Endodermal cell (in vitro differentiated cells): ENCODE measurements at regions not wholly inside any gene's neighbourhood (a gene's known extent, or its start where the extent isn't known, plus 50 kb on each side); places are given as distances from the start of the nearest gene placed in this dataset.

Experiments
- DNase-seq: peaks from one replicate; pipeline ENCODE4 v3.0.0-alpha.2; 2017
- H3K27ac ChIP-seq: 2 replicates; pipeline ENCODE4 v1.5.1; 2013; ENCODE audit warnings: mild to moderate bottlenecking, low read depth, low read length, moderate library complexity
- H3K27me3 ChIP-seq: 2 replicates; pipeline ENCODE4 v1.6.1; 2013; ENCODE audit warnings: mild to moderate bottlenecking, low read length, moderate library complexity; ENCODE audit not compliant: insufficient read depth, control insufficient read depth, poor library complexity, severe bottlenecking
- H3K36me3 ChIP-seq: 2 replicates; pipeline ENCODE4 v1.7.0; 2013; ENCODE audit warnings: mild to moderate bottlenecking, low read length, moderate library complexity; ENCODE audit not compliant: control insufficient read depth, insufficient read depth
- H3K4me1 ChIP-seq: one replicate; pipeline ENCODE4 v1.7.0; 2013; ENCODE audit warnings: low read length; ENCODE audit not compliant: control insufficient read depth, insufficient read depth
- H3K4me3 ChIP-seq: 2 replicates; pipeline ENCODE4 v1.5.1; 2013; ENCODE audit warnings: mild to moderate bottlenecking, low read length, moderate library complexity
- H3K9ac ChIP-seq: 2 replicates; pipeline ENCODE4 v1.6.1; 2013; ENCODE audit warnings: mild to moderate bottlenecking, low read length, moderate library complexity; ENCODE audit not compliant: poor library complexity, severe bottlenecking; ENCODE audit errors: extremely low read depth
- H3K9me3 ChIP-seq: 2 replicates; pipeline ENCODE4 v1.6.1; 2013; ENCODE audit warnings: mild to moderate bottlenecking, low read length, moderate library complexity; ENCODE audit not compliant: control insufficient read depth
- H3K27ac Mint-ChIP-seq: 2 replicates; pipeline ENCODE4 v1.8.0; 2020; ENCODE audit warnings: mixed read lengths
- H3K27me3 Mint-ChIP-seq: 2 replicates; pipeline ENCODE4 v1.8.0; 2021; ENCODE audit warnings: mild to moderate bottlenecking, mixed read lengths; ENCODE audit not compliant: insufficient read depth
- H3K36me3 Mint-ChIP-seq: 2 replicates; pipeline ENCODE4 v1.8.0; 2020; ENCODE audit warnings: low read depth, mixed read lengths
- H3K4me1 Mint-ChIP-seq: 2 replicates; pipeline ENCODE4 v1.8.0; 2020; ENCODE audit warnings: mixed read lengths
- H3K4me3 Mint-ChIP-seq: 2 replicates; pipeline ENCODE4 v1.8.0; 2020; ENCODE audit warnings: mild to moderate bottlenecking, moderate library complexity, mixed read lengths
- H3K9me3 Mint-ChIP-seq: 2 replicates; pipeline ENCODE4 v1.8.0; 2020; ENCODE audit warnings: mild to moderate bottlenecking, mixed read lengths
- WGBS, 2 experiments: methylation state at CpG; one replicate each; pipeline versions ENCODE4 v1.1.5 to v1.1.7; 2013; ENCODE audit warnings: missing lambda C conversion rate in 2 of 2, mixed read lengths in 1 of 2; ENCODE audit not compliant: insufficient coverage in 1 of 2, insufficient read length in 1 of 2; 5-methylcytosine and 5-hydroxymethylcytosine counted together
- TF ChIP-seq, protein P1 (sequence below): fragments of 200-600 bp; sonication (generic); conservative IDR thresholded peaks from 2 replicates; pipeline ENCODE4 v1.5.0; 2021; ENCODE audit warnings: antibody characterized with exemption, mild to moderate bottlenecking

DNA sequence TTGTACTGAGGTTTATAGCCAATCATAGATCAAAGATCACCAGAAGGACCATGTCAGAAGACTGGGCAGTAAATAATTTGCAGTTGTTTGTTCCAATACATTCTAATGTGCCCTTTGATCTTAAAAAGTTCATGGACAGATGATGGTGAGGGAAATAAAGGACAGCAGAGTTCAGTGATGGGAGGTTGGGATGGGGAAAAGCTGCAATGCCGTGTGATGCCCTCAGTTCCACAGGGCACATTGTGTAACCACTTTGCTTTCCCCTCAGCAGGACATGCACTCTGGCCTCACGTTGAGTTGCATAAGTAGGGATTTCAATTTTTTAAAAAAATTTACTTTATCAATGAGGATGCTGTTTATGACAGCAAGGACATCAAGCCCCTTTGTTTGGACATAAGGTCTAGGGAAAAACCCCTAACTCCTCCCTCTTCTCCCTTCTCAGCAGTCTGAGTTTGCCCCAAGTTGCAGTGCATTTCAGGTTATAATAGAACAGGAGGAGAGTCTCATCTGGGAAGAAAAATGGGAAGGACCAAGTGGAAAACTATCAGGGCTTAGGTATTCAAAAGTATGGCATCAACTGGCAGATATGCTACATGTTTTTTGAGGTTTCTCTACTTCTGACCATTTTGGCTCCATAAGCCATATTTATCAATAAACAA is 83.1 kb upstream of the TMED7 start:
- no peaks in the 10 kb centered on the region for H3K36me3 Mint-ChIP-seq
- Histone ChIP-seq H3K9me3 (no peaks in the 10 kb centered on the region), H3K4me3 (no peak overlapping the region), H3K27ac (no peak overlapping the region), H3K4me1 (no peaks in the 10 kb centered on the region), H3K9ac (no peak overlapping the region), H3K27me3 (no peaks in the 10 kb centered on the region), H3K36me3 (no peaks in the 10 kb centered on the region)
- no peak overlapping the region for H3K4me3 Mint-ChIP-seq
- peaks cover 5% of the 10 kb centered on the region for H3K9me3 Mint-ChIP-seq
- peaks cover 5% of the 10 kb centered on the region for H3K4me1 Mint-ChIP-seq
- TF ChIP-seq, protein P1, sequence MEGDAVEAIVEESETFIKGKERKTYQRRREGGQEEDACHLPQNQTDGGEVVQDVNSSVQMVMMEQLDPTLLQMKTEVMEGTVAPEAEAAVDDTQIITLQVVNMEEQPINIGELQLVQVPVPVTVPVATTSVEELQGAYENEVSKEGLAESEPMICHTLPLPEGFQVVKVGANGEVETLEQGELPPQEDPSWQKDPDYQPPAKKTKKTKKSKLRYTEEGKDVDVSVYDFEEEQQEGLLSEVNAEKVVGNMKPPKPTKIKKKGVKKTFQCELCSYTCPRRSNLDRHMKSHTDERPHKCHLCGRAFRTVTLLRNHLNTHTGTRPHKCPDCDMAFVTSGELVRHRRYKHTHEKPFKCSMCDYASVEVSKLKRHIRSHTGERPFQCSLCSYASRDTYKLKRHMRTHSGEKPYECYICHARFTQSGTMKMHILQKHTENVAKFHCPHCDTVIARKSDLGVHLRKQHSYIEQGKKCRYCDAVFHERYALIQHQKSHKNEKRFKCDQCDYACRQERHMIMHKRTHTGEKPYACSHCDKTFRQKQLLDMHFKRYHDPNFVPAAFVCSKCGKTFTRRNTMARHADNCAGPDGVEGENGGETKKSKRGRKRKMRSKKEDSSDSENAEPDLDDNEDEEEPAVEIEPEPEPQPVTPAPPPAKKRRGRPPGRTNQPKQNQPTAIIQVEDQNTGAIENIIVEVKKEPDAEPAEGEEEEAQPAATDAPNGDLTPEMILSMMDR: no peak
- DNase-seq: no peak
- no peak overlapping the region for H3K27ac Mint-ChIP-seq
- H3K27me3 Mint-ChIP-seq: no peaks in the 10 kb centered on the region
- 74% methylated on average over 2 of the region's 2 CpGs; no CpG with 5 or more reads in 1 of the 2 experiments for WGBS, 2 experiments

DNA sequence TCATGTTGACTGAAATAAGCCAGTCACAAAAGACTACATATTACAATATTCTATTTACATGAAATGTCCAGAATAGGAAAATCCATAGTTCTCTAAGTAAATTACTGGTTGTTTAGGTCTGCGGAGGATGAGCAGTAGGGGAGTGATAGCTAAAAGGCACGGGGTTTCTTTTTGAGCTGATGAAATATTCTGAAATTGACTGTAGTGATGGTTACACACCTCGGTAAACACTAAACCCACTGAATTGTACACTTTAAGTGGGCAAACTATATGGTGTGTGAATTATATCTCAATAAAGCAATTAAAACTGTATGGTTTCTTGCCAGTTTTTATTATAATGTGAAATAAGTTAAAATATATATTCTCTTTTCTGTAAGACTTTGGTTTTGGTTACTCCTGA is 77.7 kb upstream of the TMED7 start:
- TF ChIP-seq, protein P1: no peak
- Histone ChIP-seq H3K9me3 (no peaks in the 10 kb centered on the region), H3K4me1 (no peaks in the 10 kb centered on the region), H3K27me3 (no peaks in the 10 kb centered on the region), H3K27ac (no peak overlapping the region), H3K9ac (no peak overlapping the region), H3K4me3 (no peak overlapping the region), H3K36me3 (no peaks in the 10 kb centered on the region)
- peaks cover 5% of the 10 kb centered on the region for H3K4me1 Mint-ChIP-seq
- DNase-seq: no peak
- no peaks in the 10 kb centered on the region for H3K36me3 Mint-ChIP-seq
- no peak overlapping the region for H3K27ac Mint-ChIP-seq
- H3K4me3 Mint-ChIP-seq: no peak overlapping the region
- no peaks in the 10 kb centered on the region for H3K9me3 Mint-ChIP-seq
- H3K27me3 Mint-ChIP-seq: no peaks in the 10 kb centered on the region
- 63 to 100% methylated on average over 1 to 3 of the region's 3 CpGs for WGBS, 2 experiments

DNA sequence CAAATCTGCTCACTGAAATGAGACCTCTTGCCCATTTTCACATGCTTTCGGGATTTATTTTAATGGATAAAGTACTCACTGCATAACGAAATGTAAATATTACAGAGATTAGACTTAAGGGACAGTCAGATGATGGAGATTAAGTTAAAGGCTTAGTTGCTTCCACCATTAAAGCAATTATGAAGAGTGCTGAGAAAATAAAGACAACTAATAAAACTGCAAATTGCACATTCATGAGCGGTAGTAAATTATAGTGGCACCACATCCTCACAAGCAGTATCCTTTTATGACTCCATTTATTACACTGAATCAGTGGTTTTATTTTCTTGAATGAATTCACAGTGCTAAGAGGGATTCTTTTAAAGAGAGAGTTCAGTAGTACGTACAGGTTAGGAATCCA is 76.2 kb upstream of the TMED7 start:
- DNase-seq: no peak
- no peak overlapping the region for H3K4me3 ChIP-seq
- H3K9me3 Mint-ChIP-seq: no peaks in the 10 kb centered on the region
- no peaks in the 10 kb centered on the region for H3K9me3 ChIP-seq
- no peaks in the 10 kb centered on the region for H3K36me3 ChIP-seq
- no peaks in the 10 kb centered on the region for H3K4me1 ChIP-seq
- TF ChIP-seq, protein P1: no peak
- no peak overlapping the region for H3K27ac Mint-ChIP-seq
- no peaks in the 10 kb centered on the region for H3K27me3 Mint-ChIP-seq
- H3K27me3 ChIP-seq: no peaks in the 10 kb centered on the region
- no peaks in the 10 kb centered on the region for H3K36me3 Mint-ChIP-seq
- H3K9ac ChIP-seq: no peak overlapping the region
- no peak overlapping the region for H3K4me3 Mint-ChIP-seq
- H3K4me1 Mint-ChIP-seq: peaks cover 5% of the 10 kb centered on the region
- 60 to 62% methylated on average over 3 of the region's 4 CpGs for WGBS, 2 experiments
- H3K27ac ChIP-seq: no peak overlapping the region
